ENCODE measurements at regions not wholly inside any gene's neighbourhood (a gene's known extent, or its start where the extent isn't known, plus 50 kb on each side); places are given as distances from the start of the nearest gene placed in this dataset.

- H3K4me3 Mint-ChIP-seq: no peak overlapping the region
Measured at GRCh38 chr16:25512041-25512440, 179.7 kb upstream of the HS3ST4 start.

GRCh38 chr16:25509456-25509855 lies 182.3 kb upstream of the HS3ST4 start:
- no peak overlapping the region for H3K4me3 Mint-ChIP-seq
- no peaks in the 10 kb centered on the region for H3K36me3 Mint-ChIP-seq (ENCODE audit: low read depth)
- H3K4me1 Mint-ChIP-seq: peaks cover 14% of the 10 kb centered on the region
- no peak for DNase-seq (ENCODE audit: low read depth, low spot score)
- H3K27me3 Mint-ChIP-seq (ENCODE audit: low read depth): peaks cover 2% of the 10 kb centered on the region
- H3K27ac Mint-ChIP-seq (ENCODE audit: unreplicated experiment): no peak overlapping the region
- TF ChIP-seq CTCF (conservative IDR thresholded peaks at IDR 0.05): no peak
- no peaks in the 10 kb centered on the region for H3K9me3 Mint-ChIP-seq

More at GRCh38 chr16:25512041-25512440, 179.7 kb upstream of the HS3ST4 start:
- Mint-ChIP-seq H3K9me3 (no peaks in the 10 kb centered on the region), H3K27me3 (ENCODE audit: low read depth) (no peaks in the 10 kb centered on the region), H3K27ac (ENCODE audit: unreplicated experiment) (peak overlapping the region; percentile 16), H3K4me1 (peaks cover 14% of the 10 kb centered on the region), H3K36me3 (ENCODE audit: low read depth) (no peaks in the 10 kb centered on the region)
- DNase-seq (ENCODE audit: low read depth, low spot score): no peak
- no peak for TF ChIP-seq CTCF (conservative IDR thresholded peaks at IDR 0.05)

GRCh38 chr16:25501530-25502255 lies 190.1 kb upstream of the HS3ST4 start:
- DNase-seq (ENCODE audit: low read depth, low spot score): no peak
- no peak overlapping the region for H3K27ac Mint-ChIP-seq (ENCODE audit: unreplicated experiment)
- H3K27me3 Mint-ChIP-seq (ENCODE audit: low read depth): peaks cover 10% of the 10 kb centered on the region
- no peaks in the 10 kb centered on the region for H3K9me3 Mint-ChIP-seq
- no peak overlapping the region for H3K4me3 Mint-ChIP-seq
- H3K4me1 Mint-ChIP-seq: no peaks in the 10 kb centered on the region
- no peak for TF ChIP-seq CTCF (conservative IDR thresholded peaks at IDR 0.05)
- no peaks in the 10 kb centered on the region for H3K36me3 Mint-ChIP-seq (ENCODE audit: low read depth)

- TF ChIP-seq CTCF (conservative IDR thresholded peaks at IDR 0.05): no peak
Measured at GRCh38 chr16:25494292-25494691, 197.5 kb upstream of the HS3ST4 start.

GRCh38 chr16:25493136-25493811 lies 198.5 kb upstream of the HS3ST4 start:
- Mint-ChIP-seq H3K4me1 (no peaks in the 10 kb centered on the region), H3K36me3 (ENCODE audit: low read depth) (peaks cover 2% of the 10 kb centered on the region), H3K9me3 (peaks cover 4% of the 10 kb centered on the region), H3K27me3 (ENCODE audit: low read depth) (peaks cover under 1% of the 10 kb centered on the region), H3K4me3 (no peak overlapping the region), H3K27ac (ENCODE audit: unreplicated experiment) (no peak overlapping the region)
- no peak for DNase-seq (ENCODE audit: low read depth, low spot score)
- TF ChIP-seq CTCF (conservative IDR thresholded peaks at IDR 0.05): no peak

More at GRCh38 chr16:25494292-25494691, 197.5 kb upstream of the HS3ST4 start:
- DNase-seq (ENCODE audit: low read depth, low spot score): no peak
- peaks cover 2% of the 10 kb centered on the region for H3K36me3 Mint-ChIP-seq (ENCODE audit: low read depth)
- H3K4me1 Mint-ChIP-seq: no peaks in the 10 kb centered on the region
- peaks cover 5% of the 10 kb centered on the region for H3K27me3 Mint-ChIP-seq (ENCODE audit: low read depth)
- H3K27ac Mint-ChIP-seq (ENCODE audit: unreplicated experiment): no peak overlapping the region
- peaks cover 4% of the 10 kb centered on the region for H3K9me3 Mint-ChIP-seq
- no peak overlapping the region for H3K4me3 Mint-ChIP-seq
